NB4 (cell line): ENCODE measurements at regions not wholly inside any gene's neighbourhood (a gene's known extent, or its start where the extent isn't known, plus 50 kb on each side); places are given as distances from the start of the nearest gene placed in this dataset.

Source experiments
- MAX ChIP-seq: IDR thresholded peaks from 2 replicates; pipeline ENCODE4 v1.6.1; 2011; ENCODE audit warnings: low read depth, low read length
- MYC ChIP-seq: IDR thresholded peaks from 2 replicates; pipeline ENCODE4 v1.6.1; 2011; ENCODE audit warnings: low read depth, low read length
- POLR2A ChIP-seq: IDR thresholded peaks from 2 replicates; pipeline ENCODE4 v1.6.1; 2011; ENCODE audit warnings: mild to moderate bottlenecking; ENCODE audit not compliant: insufficient read length; ENCODE audit errors: extremely low read depth
- TF ChIP-seq, protein P1 (sequence below): IDR thresholded peaks from one replicate; pipeline ENCODE4 v1.5.1; 2012; ENCODE audit warnings: low read depth, low read length

DNA sequence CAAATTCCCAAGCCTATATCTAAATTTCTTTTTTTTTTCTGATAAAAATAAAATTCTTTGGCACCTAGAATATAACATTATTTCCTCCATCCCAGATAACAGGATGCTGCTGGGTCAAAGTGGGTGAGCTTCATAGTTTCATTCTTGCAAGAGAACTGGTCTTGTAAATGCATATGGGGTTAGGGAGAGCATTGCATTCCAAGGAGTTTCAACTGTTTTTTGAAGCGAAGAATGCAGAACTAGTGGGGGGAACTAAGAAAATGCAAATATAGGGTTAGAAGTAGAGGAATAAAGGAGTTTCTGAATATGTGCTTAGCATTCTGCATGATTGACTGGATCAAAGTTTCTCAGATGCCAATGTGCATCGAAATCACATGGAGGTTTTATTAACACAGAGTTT, 347.2 kb upstream of the XYLT1 start:
- no peak for TF ChIP-seq POLR2A
- TF ChIP-seq, protein P1, sequence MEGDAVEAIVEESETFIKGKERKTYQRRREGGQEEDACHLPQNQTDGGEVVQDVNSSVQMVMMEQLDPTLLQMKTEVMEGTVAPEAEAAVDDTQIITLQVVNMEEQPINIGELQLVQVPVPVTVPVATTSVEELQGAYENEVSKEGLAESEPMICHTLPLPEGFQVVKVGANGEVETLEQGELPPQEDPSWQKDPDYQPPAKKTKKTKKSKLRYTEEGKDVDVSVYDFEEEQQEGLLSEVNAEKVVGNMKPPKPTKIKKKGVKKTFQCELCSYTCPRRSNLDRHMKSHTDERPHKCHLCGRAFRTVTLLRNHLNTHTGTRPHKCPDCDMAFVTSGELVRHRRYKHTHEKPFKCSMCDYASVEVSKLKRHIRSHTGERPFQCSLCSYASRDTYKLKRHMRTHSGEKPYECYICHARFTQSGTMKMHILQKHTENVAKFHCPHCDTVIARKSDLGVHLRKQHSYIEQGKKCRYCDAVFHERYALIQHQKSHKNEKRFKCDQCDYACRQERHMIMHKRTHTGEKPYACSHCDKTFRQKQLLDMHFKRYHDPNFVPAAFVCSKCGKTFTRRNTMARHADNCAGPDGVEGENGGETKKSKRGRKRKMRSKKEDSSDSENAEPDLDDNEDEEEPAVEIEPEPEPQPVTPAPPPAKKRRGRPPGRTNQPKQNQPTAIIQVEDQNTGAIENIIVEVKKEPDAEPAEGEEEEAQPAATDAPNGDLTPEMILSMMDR = no peak
- no peak for TF ChIP-seq MAX
- no peak for TF ChIP-seq MYC
